GM10266 (cell line): ENCODE measurements at regions not wholly inside any gene's neighbourhood (a gene's known extent, or its start where the extent isn't known, plus 50 kb on each side); places are given as distances from the start of the nearest gene placed in this dataset.

Experiments used
- DNase-seq: peaks from one replicate; pipeline ENCODE4 v3.0.0; 2012; ENCODE audit errors: extremely low spot score
- TF ChIP-seq, protein P1 (sequence below): IDR thresholded peaks from 2 replicates; pipeline ENCODE4 v1.5.1; 2012; ENCODE audit warnings: mild to moderate bottlenecking, low read depth; ENCODE audit not compliant: control insufficient read depth, insufficient read depth; ENCODE audit errors: missing control alignments

DNA sequence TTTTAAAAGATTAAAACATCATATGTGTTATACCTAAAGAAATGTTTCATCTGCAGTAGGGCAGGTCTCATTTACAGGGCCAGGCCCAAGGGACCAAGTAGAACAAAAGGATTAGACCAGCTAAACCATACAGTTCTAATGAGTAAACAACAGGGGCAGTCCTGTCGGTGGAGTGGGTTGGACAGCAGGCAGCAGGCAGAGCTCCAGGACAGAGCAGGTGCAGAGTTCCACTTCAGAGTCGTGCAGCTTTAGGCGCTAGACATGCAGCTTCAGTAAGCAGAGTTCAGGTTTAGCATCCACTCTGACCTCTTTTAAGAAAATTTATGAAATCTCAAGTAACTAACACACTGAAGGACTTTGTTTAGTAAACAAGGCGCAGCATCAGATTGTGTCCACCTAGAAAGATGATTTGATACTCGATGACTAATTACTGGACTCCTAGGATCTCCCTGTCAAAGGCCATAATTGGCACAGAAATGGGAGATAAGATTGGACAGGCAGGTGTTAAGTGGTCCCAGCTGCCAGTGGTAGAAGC lies 487.7 kb upstream of the INTU start:
- no peak for DNase-seq
- TF ChIP-seq, protein P1, sequence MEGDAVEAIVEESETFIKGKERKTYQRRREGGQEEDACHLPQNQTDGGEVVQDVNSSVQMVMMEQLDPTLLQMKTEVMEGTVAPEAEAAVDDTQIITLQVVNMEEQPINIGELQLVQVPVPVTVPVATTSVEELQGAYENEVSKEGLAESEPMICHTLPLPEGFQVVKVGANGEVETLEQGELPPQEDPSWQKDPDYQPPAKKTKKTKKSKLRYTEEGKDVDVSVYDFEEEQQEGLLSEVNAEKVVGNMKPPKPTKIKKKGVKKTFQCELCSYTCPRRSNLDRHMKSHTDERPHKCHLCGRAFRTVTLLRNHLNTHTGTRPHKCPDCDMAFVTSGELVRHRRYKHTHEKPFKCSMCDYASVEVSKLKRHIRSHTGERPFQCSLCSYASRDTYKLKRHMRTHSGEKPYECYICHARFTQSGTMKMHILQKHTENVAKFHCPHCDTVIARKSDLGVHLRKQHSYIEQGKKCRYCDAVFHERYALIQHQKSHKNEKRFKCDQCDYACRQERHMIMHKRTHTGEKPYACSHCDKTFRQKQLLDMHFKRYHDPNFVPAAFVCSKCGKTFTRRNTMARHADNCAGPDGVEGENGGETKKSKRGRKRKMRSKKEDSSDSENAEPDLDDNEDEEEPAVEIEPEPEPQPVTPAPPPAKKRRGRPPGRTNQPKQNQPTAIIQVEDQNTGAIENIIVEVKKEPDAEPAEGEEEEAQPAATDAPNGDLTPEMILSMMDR: no peak

DNA sequence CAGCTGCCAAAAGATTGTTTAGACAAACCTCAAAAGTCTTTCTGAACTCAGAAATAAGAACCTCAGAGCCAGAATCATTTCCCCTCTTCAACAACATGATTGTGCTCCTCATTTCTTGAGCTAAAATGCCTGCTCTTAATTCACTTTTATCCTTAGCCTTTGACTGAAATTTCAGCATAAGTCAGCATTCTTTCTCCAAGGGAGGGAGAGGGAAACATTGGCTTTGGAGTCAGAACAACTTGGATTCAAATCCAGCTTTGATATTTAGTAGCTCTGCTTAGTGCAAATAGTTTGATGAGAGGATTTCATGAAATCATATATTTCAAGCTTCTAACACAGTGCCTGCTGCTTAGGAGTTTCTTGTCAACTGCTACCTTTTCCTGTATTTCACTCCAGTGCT lies 484.6 kb upstream of the INTU start:
- TF ChIP-seq, protein P1: no peak
- DNase-seq: no peak

DNA sequence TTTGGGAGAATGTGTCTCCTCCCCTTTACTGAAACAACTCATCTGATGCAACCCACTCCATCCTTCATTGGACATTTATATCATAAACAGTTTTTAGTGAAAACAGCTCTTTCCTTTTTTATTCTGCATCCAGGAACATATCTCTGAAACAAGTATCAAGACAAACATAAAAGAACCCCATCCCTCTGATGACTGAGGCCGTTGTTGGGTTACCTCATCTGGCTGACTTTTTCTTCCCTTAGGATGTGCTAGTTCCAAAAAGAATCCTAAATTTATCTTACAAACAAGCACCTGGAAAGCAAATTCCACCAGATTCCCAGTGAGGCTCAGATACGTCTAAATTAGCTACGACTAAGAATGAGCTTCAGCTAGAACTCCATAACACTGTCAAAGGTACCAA lies 483.7 kb upstream of the INTU start:
- DNase-seq: no peak
- TF ChIP-seq, protein P1: no peak

DNA sequence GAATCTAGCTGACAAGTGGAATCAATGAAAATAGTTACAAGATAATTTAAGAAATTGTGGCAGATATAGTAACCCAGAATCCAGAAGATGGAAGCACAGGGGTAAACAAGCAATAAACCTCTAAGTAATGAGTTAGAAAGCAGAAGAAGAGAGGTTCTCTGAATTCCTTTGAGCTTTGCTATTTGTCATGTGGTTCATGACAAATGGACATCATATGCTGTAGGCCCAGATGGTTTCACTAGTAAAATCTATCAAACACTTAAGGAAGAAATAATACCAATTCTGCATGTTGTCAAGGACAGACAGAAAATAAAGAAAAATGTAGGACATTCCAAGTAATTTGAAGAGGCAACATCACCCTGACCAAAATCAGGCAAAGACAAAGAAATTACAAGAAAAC lies 480.8 kb upstream of the INTU start:
- DNase-seq: no peak
- TF ChIP-seq, protein P1: no peak

DNA sequence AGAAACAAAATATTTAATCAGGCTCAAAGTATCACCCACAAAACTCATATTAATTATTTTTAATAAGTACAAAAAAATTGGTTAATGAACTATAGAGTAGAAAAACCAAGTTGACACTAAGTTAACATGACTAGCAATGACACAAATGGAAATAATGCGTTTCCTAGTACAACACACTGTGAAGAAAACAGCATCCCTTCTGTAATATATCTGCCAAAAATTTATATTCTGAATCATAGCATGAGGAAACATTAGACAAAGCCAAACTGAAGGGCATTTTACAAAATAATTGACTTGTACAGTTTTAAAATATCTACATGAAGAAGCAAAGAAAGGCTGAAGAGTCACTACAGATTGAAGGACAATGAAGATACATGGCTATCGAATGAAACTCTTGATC lies 477.6 kb upstream of the INTU start:
- no peak for DNase-seq
- TF ChIP-seq, protein P1: no peak

DNA sequence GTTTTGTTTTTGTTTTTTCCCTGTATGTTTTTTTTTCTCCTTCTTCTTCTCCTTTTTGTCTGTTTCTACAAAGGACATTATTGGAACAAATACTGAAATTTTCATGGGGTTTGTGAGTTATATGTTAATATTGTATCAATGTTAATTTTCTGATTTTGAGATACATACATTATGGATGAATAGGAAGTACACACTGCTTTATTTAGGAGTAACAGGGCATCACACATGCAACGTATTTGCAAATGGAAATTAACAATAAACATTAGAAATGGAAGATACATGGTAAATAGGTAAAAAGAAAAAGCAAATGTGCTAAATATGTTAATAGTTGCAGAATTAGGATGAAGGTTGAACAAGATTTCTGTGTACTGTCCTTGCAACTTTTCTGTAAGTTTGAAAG lies 477.2 kb upstream of the INTU start:
- DNase-seq: no peak

DNA sequence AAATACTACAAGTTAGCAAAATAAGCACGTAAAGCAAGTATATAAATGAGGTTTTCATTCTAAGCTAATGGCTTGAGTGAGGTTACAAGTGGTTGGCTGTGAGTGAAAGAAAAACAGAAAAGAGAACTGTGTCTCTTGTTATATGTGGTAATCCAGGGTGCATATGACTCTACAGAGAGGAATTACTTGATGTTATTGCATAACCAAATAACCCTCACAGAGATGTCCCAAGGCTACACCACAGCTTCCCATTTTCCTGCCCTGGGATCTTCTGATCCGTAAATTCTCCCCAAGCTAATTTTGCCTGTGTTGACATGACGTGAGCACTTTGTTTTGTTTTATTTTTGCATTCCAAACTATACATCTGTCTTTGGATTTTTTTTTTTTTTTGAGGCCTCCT lies 470.0 kb upstream of the INTU start:
- DNase-seq: no peak
- TF ChIP-seq, protein P1: no peak

More for the DNA sequence above, 477.2 kb upstream of the INTU start:
- TF ChIP-seq, protein P1: no peak
